Psoas muscle (tissue), 7 donors: ENCODE measurements at regions not wholly inside any gene's neighbourhood (a gene's known extent, or its start where the extent isn't known, plus 50 kb on each side); places are given as distances from the start of the nearest gene placed in this dataset.

Experiments
- ATAC-seq, 4 donors: fragments of 200-7000 bp; cut with Tn5 transposase; one replicate each; pipeline ENCODE4 v1.9.1; 2020; ENCODE audit warnings: moderate library complexity in 3 of 4, mild to moderate bottlenecking in 2 of 4
- DNase-seq, 2 donors: peaks; one replicate each; pipeline ENCODE4 v3.0.0-alpha.2; 2020
- H3K27ac ChIP-seq: fragments of 200-600 bp; one replicate; pipeline ENCODE4 v1.8.0; 2022
- H3K27me3 ChIP-seq, 3 donors: fragments of 200-600 bp in 1 of 3; one replicate each; pipeline versions ENCODE4 v1.6.1 to v1.8.0; 2013 to 2022; ENCODE audit warnings: low read length in 2 of 3, mild to moderate bottlenecking in 2 of 3, moderate library complexity in 1 of 3; ENCODE audit not compliant: insufficient read depth in 3 of 3
- H3K36me3 ChIP-seq, 2 donors: fragments of 200-600 bp in 1 of 2; one replicate each; pipeline versions ENCODE4 v1.6.1 to v1.8.0; 2013 to 2022; ENCODE audit warnings: low read depth in 1 of 2, mild to moderate bottlenecking in 1 of 2, moderate library complexity in 1 of 2; ENCODE audit not compliant: insufficient read depth in 1 of 2
- H3K4me1 ChIP-seq: fragments of 200-600 bp; one replicate; pipeline ENCODE4 v1.8.0; 2022
- H3K4me3 ChIP-seq: fragments of 200-600 bp; one replicate; pipeline ENCODE4 v1.8.0; 2022; ENCODE audit warnings: mild to moderate bottlenecking
- H3K9me3 ChIP-seq: fragments of 200-600 bp; one replicate; pipeline ENCODE4 v1.8.0; 2022
- CTCF ChIP-seq: fragments of 200-600 bp; IDR thresholded peaks from one replicate; pipeline ENCODE4 v1.8.0; 2022; ENCODE audit warnings: antibody characterized with exemption
- whole genome bisulfite sequencing, 3 donors: extraction: QIAGEN DNeasy Blood & Tissue Kit; methylation state at CpG; one replicate each; pipeline versions ENCODE4 v1.1.6 to v1.1.7; 2013; 5-methylcytosine and 5-hydroxymethylcytosine counted together
- intact Hi-C, 2 donors: fragments of 100-400 bp; cut with DNase I; formaldehyde crosslinking; loops; one replicate each; pipeline versions ENCODE4 v1.11.0 to v1.14.2; 2022
- donor health status: healthy with polysubstance abuse.
- donor health status: DM: no; HTN: no; CAD: no; lungs with moderate emphysema.
- donor health status: Bipolar disorder and iron deficiency.
- donor health status: healthy.
- donor health status: DM: yes; HTN: yes; CAD: no.
- donor health status: DM: no; HTN: no; CAD: no.
- donor health status: DM: yes; HTN: yes; CAD: no.

GRCh38 chr15:56532721-56533460 lies 68.0 kb upstream of the MNS1 start:
- Histone ChIP-seq H3K4me1 (peaks cover 8% of the 10 kb centered on the region), H3K36me3 (no peaks in the 10 kb centered on the region), H3K4me3 (no peak overlapping the region), H3K27me3 (no peaks in the 10 kb centered on the region), H3K9me3 (no peaks in the 10 kb centered on the region), H3K27ac (no peak overlapping the region)
- 34 to 40% (median 38%) methylated on average over 4 of the region's 4 CpGs for WGBS, 3 donors
- no peak for TF ChIP-seq CTCF
- intact Hi-C loops = no loop called here
- DNase-seq (no peak), ATAC-seq (no peak)

GRCh38 chr15:56530157-56530556 lies 65.2 kb upstream of the MNS1 start:
- peaks cover 8% of the 10 kb centered on the region for H3K4me1 ChIP-seq
- DNase-seq = no peak
- intact Hi-C loops = no loop called here
- ATAC-seq = no peak
- H3K9me3 ChIP-seq = no peaks in the 10 kb centered on the region
- no peak overlapping the region for H3K27ac ChIP-seq
- H3K4me3 ChIP-seq = no peak overlapping the region
- no peaks in the 10 kb centered on the region for H3K36me3 ChIP-seq
- TF ChIP-seq CTCF = no peak
- 70 to 89% (median 79%) methylated on average over 1 of the region's 1 CpG for WGBS, 3 donors
- H3K27me3 ChIP-seq = peaks cover 0 to 3% (median 0%) of the 10 kb centered on the region in 3 donors

DNA sequence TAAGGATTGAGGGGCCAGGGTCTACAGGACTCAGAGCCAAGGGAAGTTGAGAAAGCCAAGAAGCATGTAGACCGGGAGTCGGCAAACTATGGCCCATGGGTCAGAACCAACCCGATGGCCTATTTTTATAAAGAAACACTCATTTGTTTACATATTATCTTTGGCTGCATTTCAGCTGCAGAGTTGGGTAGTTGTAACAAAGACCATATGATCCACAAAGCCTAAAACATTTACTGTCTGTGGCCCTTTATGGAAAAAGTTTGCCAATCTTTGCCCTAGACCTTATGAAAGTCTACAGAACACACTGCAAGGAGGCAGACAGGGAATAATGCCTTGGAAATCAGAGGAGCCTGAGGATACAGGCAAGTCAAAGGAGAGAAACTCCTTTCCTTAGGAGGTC lies 63.2 kb upstream of the MNS1 start:
- no peak overlapping the region for H3K27ac ChIP-seq
- H3K4me1 ChIP-seq = peaks cover 7% of the 10 kb centered on the region
- WGBS, 3 donors = 74 to 80% (median 76%) methylated on average over 3 of the region's 3 CpGs
- no peak overlapping the region for H3K4me3 ChIP-seq
- peaks cover 0 to 3% (median 0%) of the 10 kb centered on the region in 3 donors for H3K27me3 ChIP-seq
- ATAC-seq (no peak), DNase-seq (no peak)
- no peak for TF ChIP-seq CTCF
- H3K36me3 ChIP-seq = no peaks in the 10 kb centered on the region
- intact Hi-C loops = no loop called here
- no peaks in the 10 kb centered on the region for H3K9me3 ChIP-seq

DNA sequence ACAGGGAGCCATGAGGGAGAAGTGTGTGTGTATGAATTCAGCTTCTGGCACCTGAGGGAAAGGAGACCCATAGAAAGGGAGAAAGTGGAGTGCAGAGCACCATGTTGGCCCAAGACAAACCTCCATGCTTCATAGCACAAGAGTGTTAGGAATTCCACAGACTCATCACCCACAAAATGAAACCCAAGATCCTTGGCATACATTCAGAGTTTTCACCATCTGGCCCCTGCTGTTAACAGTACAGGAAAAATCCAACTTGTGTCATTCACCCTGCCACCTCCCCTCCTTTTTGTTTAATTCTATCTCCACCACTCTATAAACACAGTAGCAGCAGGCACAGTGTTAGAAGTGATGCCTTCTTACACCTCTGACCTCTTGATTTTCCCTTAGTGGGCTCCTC lies 60.0 kb upstream of the MNS1 start:
- Histone ChIP-seq H3K4me3 (no peak overlapping the region), H3K9me3 (no peaks in the 10 kb centered on the region), H3K4me1 (no peaks in the 10 kb centered on the region), H3K27me3 (peaks cover 0 to 3% (median 0%) of the 10 kb centered on the region in 3 donors), H3K27ac (no peak overlapping the region), H3K36me3 (no peaks in the 10 kb centered on the region)
- ATAC-seq (no peak), DNase-seq (no peak)
- intact Hi-C loops = no loop called here
- TF ChIP-seq CTCF = no peak

- Histone ChIP-seq H3K27ac (no peak overlapping the region), H3K4me1 (no peaks in the 10 kb centered on the region), H3K4me3 (no peak overlapping the region), H3K36me3 (no peaks in the 10 kb centered on the region), H3K9me3 (no peaks in the 10 kb centered on the region), H3K27me3 (peaks cover 0 to 3% (median 0%) of the 10 kb centered on the region in 3 donors)
- no peak for DNase-seq
- TF ChIP-seq CTCF = no peak
- 48 to 49% (median 48%) methylated on average over 2 of the region's 2 CpGs for WGBS, 3 donors
- intact Hi-C loops = no loop called here
- no peak for ATAC-seq
Observed at GRCh38 chr15:56523521-56523920, 58.6 kb upstream of the MNS1 start.
